Activated CD4-positive, alpha-beta T cell treated with anti-CD3 and anti-CD28 coated beads for 48 hours (primary cell): ENCODE measurements at regions not wholly inside any gene's neighbourhood (a gene's known extent, or its start where the extent isn't known, plus 50 kb on each side); places are given as distances from the start of the nearest gene placed in this dataset.
"Not testable (repeated sequence)": the region's sequence is repeated elsewhere in the genome, so short reads cannot be mapped to it uniquely, and the experiment has no call there.

ENCODE experiments used
- DNase-seq: peaks from one replicate; pipeline ENCODE4 v3.0.0-alpha.2; 2020

- no peak for DNase-seq
Measured at GRCh38 chr3:112765531-112765930, 81.1 kb downstream of the CD200R1L start.

DNA sequence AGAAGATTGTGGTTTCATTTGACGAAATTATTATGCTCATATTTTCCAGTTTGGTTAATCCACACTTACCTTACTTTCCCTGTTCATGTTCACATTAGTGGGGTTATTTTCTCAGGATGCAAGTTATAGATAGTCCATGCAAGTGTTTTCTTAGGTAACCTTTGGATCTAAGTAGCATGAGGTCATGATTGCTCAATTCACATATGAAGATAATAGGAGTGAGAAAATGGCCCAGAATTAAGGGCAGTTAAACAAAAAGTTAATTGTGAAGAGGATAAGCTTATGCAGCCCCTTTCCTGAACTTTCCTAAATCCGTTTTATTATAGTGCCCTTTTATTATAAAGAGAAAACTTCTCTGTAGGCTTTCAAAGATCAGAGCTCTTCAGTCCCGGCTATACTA is 83.4 kb downstream of the CD200R1L start:
- no peak for DNase-seq

DNA sequence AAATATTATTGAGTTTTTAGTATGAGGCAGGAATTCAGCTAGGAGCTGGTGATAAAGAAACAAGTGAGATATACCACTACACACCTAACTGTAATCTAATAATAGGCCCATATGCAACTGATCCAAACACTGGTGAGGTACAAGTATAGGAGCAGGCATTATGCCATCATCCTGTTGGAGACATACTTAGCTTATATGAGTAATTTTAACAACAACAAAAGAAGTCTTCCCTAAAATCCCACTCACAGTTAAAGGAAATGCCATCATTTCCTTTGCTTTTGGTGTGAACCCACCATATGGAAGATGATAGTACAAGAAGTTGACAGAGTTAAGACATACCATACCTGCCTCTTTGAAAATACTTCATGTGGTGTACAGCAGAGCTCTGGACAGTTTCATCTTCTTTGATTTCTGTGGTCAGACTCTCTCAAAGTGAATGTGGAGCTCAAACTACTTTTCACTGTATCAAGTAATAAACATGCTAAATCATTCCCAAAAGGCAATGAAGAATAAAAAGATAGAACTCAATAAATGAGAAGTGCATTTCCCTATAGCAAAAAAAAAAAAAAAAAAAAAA is 85.5 kb downstream of the CD200R1L start:
- no peak for DNase-seq

- no peak for DNase-seq
Measured at GRCh38 chr3:112759681-112760080, 87.0 kb downstream of the CD200R1L start.

GRCh38 chr3:112759210-112759609 is 87.5 kb downstream of the CD200R1L start:
- no peak for DNase-seq

- DNase-seq, result no peak
Measured at GRCh38 chr3:112757197-112757596, 89.5 kb downstream of the CD200R1L start.

- no peak for DNase-seq
Measured at GRCh38 chr3:112755845-112756613, 90.6 kb downstream of the CD200R1L start.

DNA sequence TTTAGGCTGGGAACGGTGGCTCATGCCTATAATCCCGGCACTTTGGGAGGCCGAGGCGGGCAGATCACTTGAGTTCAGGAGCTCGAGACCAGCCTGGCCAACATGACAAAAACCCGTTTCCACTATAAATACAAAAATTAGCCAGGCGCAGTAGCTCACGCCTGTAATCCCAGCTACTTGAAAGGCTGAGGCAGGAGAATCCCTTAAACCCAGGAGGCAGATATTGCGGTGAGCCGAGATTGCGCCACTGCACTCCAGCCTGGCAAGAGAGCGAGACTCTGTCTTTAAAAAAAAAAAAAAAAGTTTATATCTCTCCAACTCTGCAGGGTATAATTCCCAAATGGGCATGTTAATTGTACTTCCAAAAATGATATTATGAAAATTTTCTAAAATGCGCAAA is 91.6 kb downstream of the CD200R1L start:
- not testable (repeated sequence) for DNase-seq

- no peak for DNase-seq
Measured at GRCh38 chr3:112751564-112752512, 94.8 kb downstream of the CD200R1L start.

DNA sequence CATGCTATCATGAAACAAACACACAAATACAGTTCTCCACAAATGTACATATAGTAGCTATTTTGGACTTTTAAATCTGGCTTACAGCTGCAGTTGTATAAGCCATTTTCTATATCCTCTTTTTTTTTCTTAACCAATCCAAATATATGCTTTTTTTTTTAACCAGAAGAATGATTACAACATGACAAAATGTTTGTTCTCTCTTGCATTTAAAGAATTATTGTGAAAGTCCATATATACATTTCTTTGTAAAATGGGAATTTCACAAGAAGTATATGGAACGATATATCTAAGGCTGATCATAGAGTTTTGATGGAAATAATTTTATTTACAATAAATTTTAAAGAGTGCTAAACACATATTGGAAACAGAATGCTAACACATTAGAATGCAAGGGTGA is 95.6 kb downstream of the CD200R1L start:
- DNase-seq, result no peak

- no peak for DNase-seq
Measured at GRCh38 chr3:112747624-112748023, 99.0 kb downstream of the CD200R1L start.

- DNase-seq, result no peak
Measured at GRCh38 chr3:112746675-112747280, 99.9 kb downstream of the CD200R1L start.

DNA sequence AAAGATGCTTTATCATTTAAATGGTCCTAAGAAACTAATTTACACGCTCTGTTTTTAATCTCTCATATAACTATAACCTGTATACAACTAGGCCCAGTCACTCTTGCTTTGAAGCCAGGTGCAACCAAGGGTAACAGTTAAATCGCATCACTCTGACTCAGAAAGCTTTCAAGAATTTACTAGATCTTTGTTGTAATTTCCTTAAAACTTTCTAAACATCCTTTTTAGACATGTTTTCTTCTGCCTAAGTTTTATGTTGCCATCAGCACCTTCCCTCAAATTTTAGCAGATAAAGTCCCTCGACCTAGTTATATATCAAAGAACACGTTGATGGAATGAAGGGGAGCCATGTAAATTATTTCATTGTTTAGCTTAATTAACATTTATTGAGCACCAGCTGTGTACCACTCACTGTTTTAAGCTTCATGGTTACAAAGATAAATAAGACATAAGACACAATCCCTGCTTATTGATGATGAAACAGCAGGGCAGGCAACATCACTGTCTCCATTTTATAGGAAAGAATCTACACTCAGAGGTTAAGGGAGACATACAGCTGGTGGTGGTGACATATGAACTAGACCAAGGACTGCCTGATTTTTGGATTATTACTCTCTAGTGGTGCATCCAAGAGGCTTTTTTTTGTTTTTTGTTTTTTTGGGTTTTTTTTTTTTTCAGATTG is 101.0 kb downstream of the CD200R1L start:
- no peak for DNase-seq

- DNase-seq, result no peak
Measured at GRCh38 chr3:112744825-112745566, 101.7 kb downstream of the CD200R1L start.

DNA sequence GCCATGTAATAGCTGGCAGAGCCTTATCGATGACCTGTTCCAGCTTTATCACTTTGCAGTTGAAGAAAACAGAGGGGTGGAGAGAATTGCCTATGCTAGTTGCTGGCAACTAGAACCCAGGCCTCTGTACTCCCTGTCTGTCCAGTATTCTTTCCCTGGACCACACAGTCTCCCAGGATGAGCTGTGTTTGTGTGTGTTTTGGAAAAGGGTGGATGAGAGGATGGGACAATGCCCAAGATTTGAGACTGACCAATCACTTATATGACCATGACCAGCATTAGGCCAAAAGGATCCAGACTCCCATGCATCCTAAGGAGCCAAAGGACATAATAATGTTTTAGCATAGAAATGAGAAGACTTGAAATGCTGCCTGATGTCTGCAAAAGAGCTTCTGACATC is 102.6 kb downstream of the CD200R1L start:
- DNase-seq, result no peak

- no peak for DNase-seq
Measured at GRCh38 chr3:112742934-112743333, 102.0 kb upstream of the CCDC80 start.

DNA sequence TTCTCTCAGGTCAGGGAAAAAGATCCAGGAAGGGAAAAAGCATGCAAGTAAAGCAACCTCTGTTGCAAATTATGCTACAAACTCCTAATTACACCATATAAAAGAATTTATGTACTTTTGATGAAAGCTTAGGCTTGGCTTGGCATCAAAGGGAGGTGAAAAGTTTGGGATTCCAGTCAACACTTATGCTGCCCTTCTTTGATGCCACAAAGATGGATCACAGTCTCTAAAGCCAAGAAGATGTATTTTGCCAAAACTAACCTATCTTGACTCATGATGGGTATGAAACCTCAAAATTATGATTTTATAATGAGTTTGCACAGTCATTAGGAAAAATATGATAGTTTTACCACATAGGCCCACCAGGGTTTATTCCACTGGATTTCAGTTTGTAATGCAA is 101.0 kb upstream of the CCDC80 start:
- DNase-seq, result no peak

DNA sequence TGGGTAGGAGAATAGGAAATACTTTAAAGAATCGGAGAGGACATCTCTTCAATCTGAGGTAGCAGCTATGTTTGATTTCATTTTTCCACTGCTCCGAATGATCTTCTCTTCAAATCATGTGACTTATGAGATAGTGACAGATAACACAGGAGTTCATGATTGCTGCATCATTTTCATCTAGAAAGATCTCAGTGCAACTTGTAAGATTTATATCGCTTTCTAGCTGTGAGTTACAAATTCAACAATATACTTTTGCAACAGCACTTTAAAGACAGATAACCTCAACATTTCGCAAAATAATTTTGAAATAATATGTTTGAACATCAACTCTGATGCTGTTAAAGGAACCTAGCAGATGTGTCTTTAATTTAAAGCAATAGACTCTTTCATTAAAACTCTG is 99.9 kb upstream of the CCDC80 start:
- DNase-seq, result no peak

GRCh38 chr3:112739252-112739965 is 98.5 kb upstream of the CCDC80 start:
- DNase-seq, result no peak

DNA sequence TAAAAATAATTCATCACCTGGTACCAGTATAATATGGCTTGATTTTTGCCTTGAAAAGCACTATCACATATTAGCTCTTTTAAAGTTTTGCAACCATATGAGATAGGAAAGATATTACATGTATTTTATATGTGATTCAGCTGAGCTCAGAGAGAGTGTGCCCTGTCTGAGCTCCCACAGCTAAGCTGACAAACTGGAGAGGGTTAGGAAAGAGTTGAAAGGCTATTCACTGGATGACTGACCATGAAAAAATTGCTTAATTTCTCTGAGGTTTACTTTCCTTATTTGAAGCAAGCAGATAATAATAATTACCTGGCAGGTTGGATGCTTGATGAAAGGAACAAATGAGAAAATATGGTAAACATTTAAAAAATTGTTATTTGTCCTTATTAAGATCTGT is 97.4 kb upstream of the CCDC80 start:
- DNase-seq, result no peak
